GM19328 (cell line): ENCODE measurements at regions not wholly inside any gene's neighbourhood (a gene's known extent, or its start where the extent isn't known, plus 50 kb on each side); places are given as distances from the start of the nearest gene placed in this dataset.
"Not testable (repeated sequence)": the region's sequence is repeated elsewhere in the genome, so short reads cannot be mapped to it uniquely, and the experiment has no call there.

Experiments used
- ATAC-seq: cut with Tn5 transposase; IDR thresholded peaks from one replicate; pipeline ENCODE4 v1.9.1; 2021; ENCODE audit warnings: mild to moderate bottlenecking, moderate library complexity; ENCODE audit not compliant: unreplicated experiment

GRCh38 chr5:104626122-104626521 lies 1063.5 kb upstream of the NUDT12 start:
- ATAC-seq, result no peak

GRCh38 chr5:104612005-104612404 lies 1049.4 kb upstream of the NUDT12 start:
- ATAC-seq, result no peak

- no peak for ATAC-seq
Observed at GRCh38 chr5:104611135-104611767, 1048.7 kb upstream of the NUDT12 start.

GRCh38 chr5:104606258-104606829 lies 1043.8 kb upstream of the NUDT12 start:
- no peak for ATAC-seq

- no peak for ATAC-seq
Observed at GRCh38 chr5:104599726-104600125, 1037.1 kb upstream of the NUDT12 start.

- ATAC-seq, result no peak
Observed at GRCh38 chr5:104598285-104598684, 1035.7 kb upstream of the NUDT12 start.

- no peak for ATAC-seq
Observed at GRCh38 chr5:104594850-104595249, 1032.3 kb upstream of the NUDT12 start.

- ATAC-seq, result no peak
Observed at GRCh38 chr5:104576677-104577076, 1014.1 kb upstream of the NUDT12 start.

GRCh38 chr5:104573949-104574709 lies 1011.5 kb upstream of the NUDT12 start:
- no peak for ATAC-seq

GRCh38 chr5:104569621-104570020 lies 1007.0 kb upstream of the NUDT12 start:
- ATAC-seq, result no peak

- no peak for ATAC-seq
Observed at GRCh38 chr5:104564530-104564929, 1001.9 kb upstream of the NUDT12 start.

GRCh38 chr5:104556957-104557356 lies 994.4 kb upstream of the NUDT12 start:
- no peak for ATAC-seq

GRCh38 chr5:104551628-104552027 lies 989.0 kb upstream of the NUDT12 start:
- ATAC-seq, result no peak

GRCh38 chr5:104546871-104547270 lies 984.3 kb upstream of the NUDT12 start:
- ATAC-seq, result not testable (repeated sequence)

GRCh38 chr5:104541141-104541785 lies 978.7 kb upstream of the NUDT12 start:
- ATAC-seq, result no peak

- no peak for ATAC-seq
Observed at GRCh38 chr5:104540448-104540847, 977.9 kb upstream of the NUDT12 start.

- no peak for ATAC-seq
Observed at GRCh38 chr5:104539618-104540350, 977.2 kb upstream of the NUDT12 start.

- no peak for ATAC-seq
Observed at GRCh38 chr5:104538734-104539133, 976.1 kb upstream of the NUDT12 start.

- no peak for ATAC-seq
Observed at GRCh38 chr5:104533498-104533897, 970.9 kb upstream of the NUDT12 start.

- no peak for ATAC-seq
Observed at GRCh38 chr5:104526866-104527265, 964.3 kb upstream of the NUDT12 start.

GRCh38 chr5:104513640-104514072 lies 951.1 kb upstream of the NUDT12 start:
- ATAC-seq, result no peak
